ENCODE measurements at regions not wholly inside any gene's neighbourhood (a gene's known extent, or its start where the extent isn't known, plus 50 kb on each side); places are given as distances from the start of the nearest gene placed in this dataset.

DNA sequence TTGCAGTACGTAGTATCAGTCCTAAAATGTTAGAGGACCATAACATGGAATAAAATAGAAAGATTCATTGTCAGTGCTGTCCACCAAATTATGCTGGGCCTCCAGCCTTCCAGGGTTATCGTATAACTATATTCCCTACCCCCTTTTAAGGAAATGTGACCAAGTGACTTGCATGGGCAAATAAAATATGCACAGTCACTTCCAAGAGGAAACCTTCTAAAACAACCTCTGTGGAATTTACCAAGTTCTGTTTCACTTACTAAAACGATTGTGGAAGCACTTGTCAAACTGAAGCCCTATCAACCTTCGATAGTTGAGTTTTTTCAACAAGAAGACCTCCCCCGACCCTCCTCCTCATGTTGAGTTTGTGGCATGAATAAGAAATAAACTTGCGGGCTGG, 345.4 kb upstream of the C16orf82 start:
- TF ChIP-seq CTCF (IDR thresholded peaks at IDR 0.05): no peak
- TF ChIP-seq EZH2phosphoT487 (IDR thresholded peaks at IDR 0.05): no peak
- TF ChIP-seq EZH2 (IDR thresholded peaks at IDR 0.05): no peak
